Gastrocnemius medialis (tissue), 4 donors: ENCODE measurements at regions not wholly inside any gene's neighbourhood (a gene's known extent, or its start where the extent isn't known, plus 50 kb on each side); places are given as distances from the start of the nearest gene placed in this dataset.

Experiments used
- POLR2A ChIP-seq, 2 donors: fragments of 450-650 bp; IDR thresholded peaks; one replicate each; pipeline ENCODE4 v1.6.1; 2017; ENCODE audit warnings: antibody characterized with exemption in 2 of 2, mild to moderate bottlenecking in 2 of 2, moderate library complexity in 2 of 2
- TF ChIP-seq, protein P1 (sequence below), 5 experiments: fragments of 450-650 bp in 3 of 5; fragments of 200-600 bp in 2 of 5; sonication (generic) in 2 of 5; IDR thresholded peaks in 4 of 5; conservative IDR thresholded peaks in 1 of 5; 1 replicate in 4 of 5; 2 replicates in 1 of 5; pipeline ENCODE4 v1.5.1; 2016 to 2019; ENCODE audit warnings: antibody characterized with exemption in 5 of 5, mild to moderate bottlenecking in 3 of 5, moderate library complexity in 3 of 5

DNA sequence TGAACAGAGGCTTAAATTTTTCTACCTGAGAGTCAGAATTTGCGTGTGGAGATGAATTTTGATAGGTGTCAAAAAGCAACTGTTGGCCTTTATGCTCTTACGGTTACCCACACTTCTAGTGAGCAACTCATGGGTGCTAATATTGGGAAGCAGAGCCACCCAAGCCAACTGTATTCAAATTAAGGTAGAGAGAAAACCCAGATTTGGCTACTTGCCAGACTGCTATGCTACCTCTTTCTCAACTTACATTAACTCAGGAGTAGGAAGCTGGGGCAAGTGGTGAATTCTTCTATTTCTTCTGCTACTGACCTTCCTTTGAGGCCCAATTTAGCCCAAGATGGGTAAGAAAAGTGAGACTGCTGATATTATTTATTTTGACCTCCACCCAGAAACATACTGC is 83.9 kb downstream of the OLFM4 start:
- TF ChIP-seq, protein P1, sequence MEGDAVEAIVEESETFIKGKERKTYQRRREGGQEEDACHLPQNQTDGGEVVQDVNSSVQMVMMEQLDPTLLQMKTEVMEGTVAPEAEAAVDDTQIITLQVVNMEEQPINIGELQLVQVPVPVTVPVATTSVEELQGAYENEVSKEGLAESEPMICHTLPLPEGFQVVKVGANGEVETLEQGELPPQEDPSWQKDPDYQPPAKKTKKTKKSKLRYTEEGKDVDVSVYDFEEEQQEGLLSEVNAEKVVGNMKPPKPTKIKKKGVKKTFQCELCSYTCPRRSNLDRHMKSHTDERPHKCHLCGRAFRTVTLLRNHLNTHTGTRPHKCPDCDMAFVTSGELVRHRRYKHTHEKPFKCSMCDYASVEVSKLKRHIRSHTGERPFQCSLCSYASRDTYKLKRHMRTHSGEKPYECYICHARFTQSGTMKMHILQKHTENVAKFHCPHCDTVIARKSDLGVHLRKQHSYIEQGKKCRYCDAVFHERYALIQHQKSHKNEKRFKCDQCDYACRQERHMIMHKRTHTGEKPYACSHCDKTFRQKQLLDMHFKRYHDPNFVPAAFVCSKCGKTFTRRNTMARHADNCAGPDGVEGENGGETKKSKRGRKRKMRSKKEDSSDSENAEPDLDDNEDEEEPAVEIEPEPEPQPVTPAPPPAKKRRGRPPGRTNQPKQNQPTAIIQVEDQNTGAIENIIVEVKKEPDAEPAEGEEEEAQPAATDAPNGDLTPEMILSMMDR (IDR thresholded peaks at IDR 0.05 in 4 of 5, conservative IDR thresholded peaks at IDR 0.05 in 1 of 5), result no peak
- no peak for TF ChIP-seq POLR2A (IDR thresholded peaks at IDR 0.05)
